DOHH2 (cell line): ENCODE measurements at regions not wholly inside any gene's neighbourhood (a gene's known extent, or its start where the extent isn't known, plus 50 kb on each side); places are given as distances from the start of the nearest gene placed in this dataset.

ENCODE experiments used
- H3F3A ChIP-seq: fragments of 200-600 bp; sonication (generic), shearing (Covaris generic); 2 replicates; pipeline ENCODE4 v1.6.0; 2016; ENCODE audit warnings: antibody characterized with exemption, mild to moderate bottlenecking; ENCODE audit not compliant: control insufficient read depth, insufficient read depth
- H3K27ac ChIP-seq: fragments of 200-600 bp; sonication (generic); 2 replicates; pipeline ENCODE4 v1.5.1; 2014; ENCODE audit warnings: low read depth, mild to moderate bottlenecking, low read length, moderate library complexity
- H3K27me3 ChIP-seq: fragments of 200-600 bp; sonication (generic); 2 replicates; pipeline ENCODE4 v1.6.1; 2014; ENCODE audit warnings: mild to moderate bottlenecking, low read length, mixed read lengths; ENCODE audit not compliant: control insufficient read depth
- H3K36me3 ChIP-seq: fragments of 200-600 bp; sonication (generic); 2 replicates; pipeline ENCODE4 v1.6.1; 2014; ENCODE audit warnings: mild to moderate bottlenecking, low read length, moderate library complexity, mixed read lengths; ENCODE audit not compliant: control insufficient read depth
- H3K4me1 ChIP-seq: fragments of 200-600 bp; sonication (generic); 2 replicates; pipeline ENCODE4 v1.6.1; 2014; ENCODE audit warnings: mild to moderate bottlenecking, low read length, mixed read lengths; ENCODE audit not compliant: control insufficient read depth
- H3K4me2 ChIP-seq: fragments of 200-600 bp; sonication (generic); 2 replicates; pipeline ENCODE4 v1.6.0; 2014; ENCODE audit warnings: mild to moderate bottlenecking, low read length, moderate library complexity
- H3K4me3 ChIP-seq: fragments of 200-600 bp; sonication (generic); 2 replicates; pipeline ENCODE4 v1.5.1; 2014; ENCODE audit warnings: mild to moderate bottlenecking, low read length, mixed read lengths
- H3K79me2 ChIP-seq: fragments of 200-600 bp; sonication (generic); 2 replicates; pipeline ENCODE4 v1.6.1; 2014; ENCODE audit warnings: mild to moderate bottlenecking, low read length, mixed read lengths; ENCODE audit not compliant: control insufficient read depth
- H3K9me2 ChIP-seq: fragments of 200-600 bp; sonication (generic); replicated peaks from 2 replicates; pipeline ENCODE4 v1.6.1; 2014; ENCODE audit warnings: mild to moderate bottlenecking, low read length, mixed read lengths; ENCODE audit not compliant: control insufficient read depth
- H3K9me3 ChIP-seq: fragments of 200-600 bp; sonication (generic); 2 replicates; pipeline ENCODE4 v1.6.1; 2014; ENCODE audit warnings: antibody characterized with exemption, low read length, mixed read lengths; ENCODE audit not compliant: control insufficient read depth, insufficient read depth
- H4K20me1 ChIP-seq: fragments of 200-600 bp; sonication (generic); 2 replicates; pipeline ENCODE4 v1.6.0; 2014; ENCODE audit warnings: low read depth, mild to moderate bottlenecking, antibody characterized with exemption, low read length, moderate library complexity; ENCODE audit not compliant: control insufficient read depth, insufficient read depth
- EZH2phosphoT487 ChIP-seq: fragments of 200-600 bp; sonication (generic); IDR thresholded peaks from 2 replicates; pipeline ENCODE4 v1.6.1; 2017; ENCODE audit warnings: borderline replicate concordance, mild to moderate bottlenecking, antibody characterized with exemption, low read length, moderate library complexity, mixed read lengths
- TF ChIP-seq, protein P1 (sequence below): fragments of 200-600 bp; sonication (generic); IDR thresholded peaks from one replicate; pipeline ENCODE4 v1.5.1; 2014; ENCODE audit warnings: antibody characterized with exemption, mild to moderate bottlenecking, low read depth, low read length; ENCODE audit not compliant: poor library complexity, severe bottlenecking

DNA sequence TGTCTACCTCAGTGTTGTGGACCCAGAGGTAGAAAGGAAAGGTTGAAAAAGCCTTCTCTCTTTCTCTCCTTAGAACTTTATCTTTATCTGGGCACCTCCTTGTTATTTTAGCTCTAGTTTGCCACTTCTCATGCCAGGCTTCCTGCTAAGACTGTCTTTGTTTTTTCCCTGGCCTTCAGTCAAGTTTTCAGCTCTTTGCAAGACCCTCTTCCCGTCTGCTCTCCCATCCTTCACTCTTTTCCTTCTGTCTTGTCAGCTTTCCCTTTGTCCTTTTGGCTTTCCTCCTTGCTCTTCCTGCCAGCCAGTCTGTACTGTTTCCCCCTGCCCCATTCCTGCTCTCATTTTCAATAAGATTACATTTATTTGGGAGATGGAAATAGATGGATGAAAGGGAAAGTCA is 86.8 kb upstream of the CCN6 start:
- H3K9me3 ChIP-seq, result no peaks in the 10 kb centered on the region; the same call in 1 of the 2 replicates
- peaks cover 18% of the 10 kb centered on the region for H3K27me3 ChIP-seq
- H3K4me1 ChIP-seq, result no peaks in the 10 kb centered on the region
- no peak overlapping the region for H3K4me2 ChIP-seq
- TF ChIP-seq EZH2phosphoT487, result no peak
- TF ChIP-seq, protein P1, sequence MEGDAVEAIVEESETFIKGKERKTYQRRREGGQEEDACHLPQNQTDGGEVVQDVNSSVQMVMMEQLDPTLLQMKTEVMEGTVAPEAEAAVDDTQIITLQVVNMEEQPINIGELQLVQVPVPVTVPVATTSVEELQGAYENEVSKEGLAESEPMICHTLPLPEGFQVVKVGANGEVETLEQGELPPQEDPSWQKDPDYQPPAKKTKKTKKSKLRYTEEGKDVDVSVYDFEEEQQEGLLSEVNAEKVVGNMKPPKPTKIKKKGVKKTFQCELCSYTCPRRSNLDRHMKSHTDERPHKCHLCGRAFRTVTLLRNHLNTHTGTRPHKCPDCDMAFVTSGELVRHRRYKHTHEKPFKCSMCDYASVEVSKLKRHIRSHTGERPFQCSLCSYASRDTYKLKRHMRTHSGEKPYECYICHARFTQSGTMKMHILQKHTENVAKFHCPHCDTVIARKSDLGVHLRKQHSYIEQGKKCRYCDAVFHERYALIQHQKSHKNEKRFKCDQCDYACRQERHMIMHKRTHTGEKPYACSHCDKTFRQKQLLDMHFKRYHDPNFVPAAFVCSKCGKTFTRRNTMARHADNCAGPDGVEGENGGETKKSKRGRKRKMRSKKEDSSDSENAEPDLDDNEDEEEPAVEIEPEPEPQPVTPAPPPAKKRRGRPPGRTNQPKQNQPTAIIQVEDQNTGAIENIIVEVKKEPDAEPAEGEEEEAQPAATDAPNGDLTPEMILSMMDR, result no peak
- H3K36me3 ChIP-seq, result no peaks in the 10 kb centered on the region
- no peaks in the 10 kb centered on the region for H3F3A ChIP-seq
- H4K20me1 ChIP-seq, result no peaks in the 10 kb centered on the region
- H3K4me3 ChIP-seq, result no peak overlapping the region
- no peaks in the 10 kb centered on the region for H3K79me2 ChIP-seq
- no peak overlapping the region for H3K27ac ChIP-seq
- no peaks in the 10 kb centered on the region for H3K9me2 ChIP-seq

DNA sequence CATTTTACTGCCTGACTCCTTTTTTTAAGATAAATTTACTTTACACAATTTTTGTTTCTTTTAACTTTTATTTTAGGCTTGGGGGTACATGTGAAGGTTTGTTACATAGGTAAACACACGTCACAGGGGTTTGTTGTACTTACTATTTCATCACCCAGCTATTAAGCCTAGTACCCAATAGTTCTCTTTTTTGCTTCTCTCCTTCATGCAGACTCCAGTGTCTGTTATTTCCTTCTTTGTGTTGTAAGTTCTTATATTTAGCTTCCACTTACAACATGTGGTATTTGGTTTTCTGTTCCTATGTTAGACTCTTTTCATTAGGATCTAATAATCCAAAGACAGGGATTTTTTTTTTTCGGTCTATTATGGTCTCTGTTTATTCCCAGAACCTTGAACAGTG is 83.5 kb upstream of the CCN6 start:
- no peaks in the 10 kb centered on the region for H3K4me1 ChIP-seq

DNA sequence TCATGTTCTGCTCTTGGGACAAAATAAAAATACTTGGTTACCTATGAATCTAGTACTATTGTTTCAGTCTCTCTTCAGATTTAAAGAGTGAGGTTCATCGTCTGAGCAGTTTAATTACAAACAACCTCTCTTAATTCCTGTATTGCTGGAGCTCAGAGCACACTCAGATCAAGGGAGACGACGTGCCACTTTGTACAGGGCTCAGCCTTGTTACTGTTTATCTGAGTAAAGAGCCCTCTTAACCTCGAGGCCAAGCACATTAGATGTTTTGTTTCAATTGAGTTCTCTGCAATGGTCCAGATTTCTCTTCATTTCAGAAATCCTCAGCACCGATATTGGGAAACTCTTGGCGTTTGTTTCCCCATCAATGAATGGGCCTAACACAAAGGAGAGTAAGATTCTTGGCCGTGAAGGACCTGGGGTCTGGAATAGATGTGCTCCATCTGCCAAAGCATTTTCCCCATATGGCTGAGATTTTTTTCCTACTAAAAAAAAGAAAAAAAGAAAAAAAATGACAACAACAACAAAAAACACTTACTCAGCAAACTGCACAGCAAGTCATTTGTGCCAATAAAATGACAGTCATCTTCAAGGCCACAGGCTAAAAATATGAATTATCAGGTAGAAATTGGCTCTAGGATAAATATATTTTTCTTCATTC is 82.6 kb upstream of the CCN6 start:
- H3K9me3 ChIP-seq, result no peaks in the 10 kb centered on the region
- peaks cover 11% of the 10 kb centered on the region for H3K27me3 ChIP-seq
- H3K79me2 ChIP-seq, result no peaks in the 10 kb centered on the region
- no peaks in the 10 kb centered on the region for H3K9me2 ChIP-seq
- H3K4me3 ChIP-seq, result no peak overlapping the region
- no peak overlapping the region for H3K4me2 ChIP-seq
- no peak overlapping the region for H3K27ac ChIP-seq
- no peaks in the 10 kb centered on the region for H3K4me1 ChIP-seq
- H3F3A ChIP-seq, result no peaks in the 10 kb centered on the region
- no peaks in the 10 kb centered on the region for H3K36me3 ChIP-seq
- no peak for TF ChIP-seq EZH2phosphoT487
- TF ChIP-seq, protein P1, result no peak
- no peaks in the 10 kb centered on the region for H4K20me1 ChIP-seq

More for the DNA sequence above, 83.5 kb upstream of the CCN6 start:
- H3K4me3 ChIP-seq, result no peak overlapping the region
- no peak overlapping the region for H3K4me2 ChIP-seq
- H3K36me3 ChIP-seq, result no peaks in the 10 kb centered on the region
- H4K20me1 ChIP-seq, result no peaks in the 10 kb centered on the region
- H3K27ac ChIP-seq, result no peak overlapping the region
- H3K9me2 ChIP-seq, result no peaks in the 10 kb centered on the region
- TF ChIP-seq, protein P1, result no peak
- TF ChIP-seq EZH2phosphoT487, result no peak
- H3K79me2 ChIP-seq, result no peaks in the 10 kb centered on the region
- no peaks in the 10 kb centered on the region for H3F3A ChIP-seq
- H3K27me3 ChIP-seq, result peaks cover 17% of the 10 kb centered on the region
- H3K9me3 ChIP-seq, result no peaks in the 10 kb centered on the region
